UCSD-AML1 (cell line): ENCODE measurements at regions not wholly inside any gene's neighbourhood (a gene's known extent, or its start where the extent isn't known, plus 50 kb on each side); places are given as distances from the start of the nearest gene placed in this dataset.
"Not testable (repeated sequence)": the region's sequence is repeated elsewhere in the genome, so short reads cannot be mapped to it uniquely, and the experiment has no call there.

Experiments
- DNase-seq: peaks from one replicate; lab custom pipeline; 2025; ENCODE audit not compliant: unreplicated experiment; lab: John Stamatoyannopoulos, UW

GRCh38 chr15:67918205-67918861, 78.5 kb upstream of the RNU6-1 start:
- no peak for DNase-seq

GRCh38 chr15:67920524-67921240, 80.8 kb upstream of the RNU6-1 start:
- no peak for DNase-seq

GRCh38 chr15:67922106-67922675, 82.3 kb upstream of the RNU6-1 start:
- DNase-seq = no peak

- DNase-seq = no peak
Observed at GRCh38 chr15:67922971-67923945, 83.4 kb upstream of the RNU6-1 start.

- DNase-seq = no peak
Observed at GRCh38 chr15:67924359-67924974, 84.6 kb upstream of the RNU6-1 start.

- peak; percentile 19 for DNase-seq
Observed at GRCh38 chr15:67925182-67925581, 85.3 kb upstream of the RNU6-1 start.

GRCh38 chr15:67927501-67928168, 87.8 kb upstream of the RNU6-1 start:
- DNase-seq = no peak

GRCh38 chr15:67928666-67929065, 88.8 kb upstream of the RNU6-1 start:
- no peak for DNase-seq

GRCh38 chr15:67930720-67931119, 90.9 kb upstream of the RNU6-1 start:
- DNase-seq = no peak

- DNase-seq = no peak
Observed at GRCh38 chr15:67931861-67932260, 92.0 kb upstream of the RNU6-1 start.

GRCh38 chr15:67934126-67934525, 94.3 kb upstream of the RNU6-1 start:
- not testable (repeated sequence) for DNase-seq

GRCh38 chr15:67935244-67935643, 95.4 kb upstream of the RNU6-1 start:
- DNase-seq = no peak

- DNase-seq = no peak
Observed at GRCh38 chr15:67936258-67936657, 96.4 kb upstream of the RNU6-1 start.

- no peak for DNase-seq
Observed at GRCh38 chr15:67937153-67937761, 97.4 kb upstream of the RNU6-1 start.

- DNase-seq = not testable (repeated sequence)
Observed at GRCh38 chr15:67939179-67939578, 99.3 kb upstream of the RNU6-1 start.

- not testable (repeated sequence) for DNase-seq
Observed at GRCh38 chr15:67939588-67940323, 99.9 kb upstream of the RNU6-1 start.

GRCh38 chr15:67940324-67940719, 100.5 kb upstream of the RNU6-1 start:
- no peak for DNase-seq

GRCh38 chr15:67941648-67942310, 101.9 kb upstream of the RNU6-1 start:
- no peak for DNase-seq

GRCh38 chr15:67943475-67943874, 103.6 kb upstream of the RNU6-1 start:
- DNase-seq = no peak
